NK-92 (cell line): ENCODE measurements at regions not wholly inside any gene's neighbourhood (a gene's known extent, or its start where the extent isn't known, plus 50 kb on each side); places are given as distances from the start of the nearest gene placed in this dataset.

Source experiments
- DNase-seq: peaks from one replicate; lab custom pipeline; 2025; ENCODE audit not compliant: unreplicated experiment; lab: John Stamatoyannopoulos, UW

GRCh38 chr7:25852211-25852938 is 299.6 kb upstream of the NFE2L3 start:
- no peak for DNase-seq

GRCh38 chr7:25852939-25853271 is 299.1 kb upstream of the NFE2L3 start:
- DNase-seq = no peak

- DNase-seq = no peak
These were observed 298.7 kb upstream of the NFE2L3 start for GRCh38 chr7:25853314-25853713.

- DNase-seq = no peak
These were observed 297.9 kb upstream of the NFE2L3 start for GRCh38 chr7:25854059-25854458.

DNA sequence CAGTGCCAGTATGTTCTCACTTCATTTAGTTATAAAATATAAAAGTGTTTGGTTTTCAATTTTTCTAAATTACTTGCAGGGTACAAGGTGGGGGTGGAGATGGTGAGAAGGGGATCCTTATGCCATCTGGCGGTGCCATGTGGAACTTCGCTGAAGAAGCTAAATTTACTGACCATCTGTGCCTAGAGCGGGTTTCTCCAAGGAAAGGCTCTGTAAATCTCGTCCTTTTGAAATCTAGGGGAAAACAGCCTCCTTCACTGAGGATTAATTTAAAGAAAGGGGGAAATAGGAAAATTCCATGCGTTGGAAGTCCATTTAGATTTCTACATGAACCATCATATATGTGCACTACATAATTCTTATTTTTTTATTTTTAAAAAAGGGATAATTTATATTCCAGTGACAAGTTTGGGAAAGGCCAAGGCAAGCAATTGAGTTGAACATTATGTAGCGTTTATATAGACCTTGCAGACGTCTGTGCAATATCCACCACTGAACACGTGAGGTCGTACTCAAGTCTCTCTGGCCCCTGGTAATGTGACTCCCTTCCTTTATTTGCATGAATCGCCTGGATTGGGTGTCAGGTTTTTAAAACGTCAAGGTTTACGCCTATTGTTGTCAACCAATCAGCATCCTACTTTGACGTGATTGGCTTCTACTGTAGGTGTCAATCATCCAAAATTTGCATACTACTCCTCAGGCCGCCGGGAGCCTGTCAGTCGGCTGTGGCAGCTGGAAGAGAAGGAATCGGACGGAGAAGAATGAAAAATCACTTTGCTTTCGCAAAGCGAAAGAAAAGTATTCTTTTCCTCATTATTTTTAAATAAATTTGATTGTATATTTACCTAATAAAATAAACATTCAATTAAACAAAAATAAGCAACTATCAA is 297.1 kb upstream of the NFE2L3 start:
- no peak for DNase-seq

- DNase-seq = no peak
These were observed 295.9 kb upstream of the NFE2L3 start for GRCh38 chr7:25855854-25856782.

- DNase-seq = no peak
These were observed 294.5 kb upstream of the NFE2L3 start for GRCh38 chr7:25857376-25858067.

DNA sequence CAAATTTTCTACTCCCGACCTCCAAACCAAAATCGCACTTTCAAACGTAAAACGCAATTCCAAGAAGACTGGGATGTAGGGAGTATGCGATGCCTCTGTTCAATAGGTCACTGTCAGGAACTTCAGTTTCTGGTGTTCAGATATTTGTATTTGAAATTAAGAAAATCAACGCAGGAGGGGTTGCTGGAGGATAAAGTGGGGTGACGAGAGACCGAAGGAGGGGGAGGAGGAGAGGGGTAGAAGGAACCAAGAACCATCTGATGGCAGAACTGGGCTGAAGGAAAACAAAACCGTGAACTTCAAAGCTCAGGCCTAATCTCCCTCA is 293.8 kb upstream of the NFE2L3 start:
- DNase-seq = no peak

- DNase-seq = no peak
These were observed 293.2 kb upstream of the NFE2L3 start for GRCh38 chr7:25858525-25859411.

GRCh38 chr7:25859412-25860274 is 292.4 kb upstream of the NFE2L3 start:
- no peak for DNase-seq

DNA sequence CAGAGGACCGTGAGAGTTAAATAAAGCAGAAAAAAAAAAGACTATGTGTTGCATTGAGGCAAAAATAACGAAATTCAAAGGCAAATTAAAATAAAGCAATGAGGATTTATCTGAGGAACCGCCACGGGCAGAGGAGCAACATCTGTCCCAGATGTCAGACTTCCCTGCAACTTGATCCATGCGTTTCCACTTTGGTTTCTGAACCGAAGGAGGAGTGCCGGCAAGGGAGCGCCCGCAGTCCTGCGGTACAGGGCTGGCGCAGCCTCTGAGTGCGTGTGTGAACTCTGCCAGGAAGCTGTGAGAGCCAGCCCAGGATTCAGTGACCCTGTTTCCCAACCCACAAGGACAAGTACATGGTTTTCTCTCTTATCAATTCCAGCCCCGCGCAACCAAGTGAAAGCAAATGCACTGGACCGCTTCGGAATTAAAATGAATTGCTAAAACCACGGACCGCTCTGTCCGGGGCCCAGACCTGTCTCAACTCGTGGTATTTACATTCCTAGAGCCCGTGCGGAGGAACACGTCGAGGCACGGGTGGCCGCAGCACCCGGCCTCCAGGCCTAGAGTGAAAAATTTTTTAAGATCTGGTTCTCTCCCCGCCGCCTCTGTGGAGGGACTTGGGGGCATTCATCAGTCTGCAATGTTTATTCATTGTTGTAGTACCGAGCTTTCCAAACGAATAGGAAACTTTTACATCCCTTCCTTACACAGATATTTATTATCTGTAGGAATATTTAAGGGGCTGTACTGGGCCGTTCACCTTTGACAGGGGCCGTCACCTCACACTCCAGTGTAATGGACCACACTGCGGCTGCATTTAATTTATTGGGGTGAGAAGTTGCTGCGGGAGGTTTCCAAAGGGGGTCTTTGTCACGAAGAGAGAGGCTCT is 291.5 kb upstream of the NFE2L3 start:
- no peak for DNase-seq

DNA sequence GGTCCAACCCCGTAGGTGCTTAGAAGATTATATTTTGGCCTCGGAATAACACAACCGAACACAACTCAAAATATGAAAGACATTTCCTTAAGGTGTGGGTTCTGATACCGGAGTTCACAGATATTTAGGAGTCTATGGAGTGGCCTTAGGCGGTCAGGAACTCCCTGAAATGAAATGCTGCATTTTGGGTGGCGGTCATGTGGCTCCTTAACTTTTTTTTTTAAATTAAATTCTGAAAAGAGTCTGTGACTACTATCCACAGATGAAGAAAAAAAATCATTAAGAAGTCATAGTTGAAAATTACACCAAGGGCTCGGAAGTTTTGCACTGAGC is 290.9 kb upstream of the NFE2L3 start:
- no peak for DNase-seq

DNA sequence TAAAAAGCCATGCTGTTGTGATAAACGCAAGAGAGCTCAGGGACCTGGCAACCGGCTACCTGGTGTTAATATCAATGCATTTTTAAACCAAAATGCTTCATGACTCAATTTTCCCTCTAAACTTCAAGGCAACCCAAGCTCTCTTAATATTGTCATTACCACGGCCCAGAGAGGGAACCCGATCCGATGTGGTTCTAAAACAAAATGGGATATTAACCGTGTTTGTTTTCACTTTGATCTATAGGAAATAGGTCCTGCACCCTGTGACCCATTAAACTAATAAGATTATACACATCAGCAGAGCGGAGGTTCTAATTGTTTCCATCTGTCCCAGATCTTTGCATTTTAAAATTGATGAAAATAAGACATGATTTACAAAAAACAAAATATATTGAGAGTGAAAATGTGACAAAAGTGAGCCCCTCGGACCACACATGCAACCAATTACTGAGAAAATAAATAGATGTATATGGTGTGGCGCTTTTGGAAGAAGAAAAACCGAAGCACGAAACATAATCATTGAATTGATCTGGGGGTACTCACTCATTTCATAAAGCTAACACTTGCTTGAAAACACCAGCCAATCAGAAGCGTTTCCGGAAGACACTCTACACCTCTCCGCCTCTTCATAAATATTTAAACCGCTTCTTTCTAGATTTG is 290.3 kb upstream of the NFE2L3 start:
- no peak for DNase-seq

DNA sequence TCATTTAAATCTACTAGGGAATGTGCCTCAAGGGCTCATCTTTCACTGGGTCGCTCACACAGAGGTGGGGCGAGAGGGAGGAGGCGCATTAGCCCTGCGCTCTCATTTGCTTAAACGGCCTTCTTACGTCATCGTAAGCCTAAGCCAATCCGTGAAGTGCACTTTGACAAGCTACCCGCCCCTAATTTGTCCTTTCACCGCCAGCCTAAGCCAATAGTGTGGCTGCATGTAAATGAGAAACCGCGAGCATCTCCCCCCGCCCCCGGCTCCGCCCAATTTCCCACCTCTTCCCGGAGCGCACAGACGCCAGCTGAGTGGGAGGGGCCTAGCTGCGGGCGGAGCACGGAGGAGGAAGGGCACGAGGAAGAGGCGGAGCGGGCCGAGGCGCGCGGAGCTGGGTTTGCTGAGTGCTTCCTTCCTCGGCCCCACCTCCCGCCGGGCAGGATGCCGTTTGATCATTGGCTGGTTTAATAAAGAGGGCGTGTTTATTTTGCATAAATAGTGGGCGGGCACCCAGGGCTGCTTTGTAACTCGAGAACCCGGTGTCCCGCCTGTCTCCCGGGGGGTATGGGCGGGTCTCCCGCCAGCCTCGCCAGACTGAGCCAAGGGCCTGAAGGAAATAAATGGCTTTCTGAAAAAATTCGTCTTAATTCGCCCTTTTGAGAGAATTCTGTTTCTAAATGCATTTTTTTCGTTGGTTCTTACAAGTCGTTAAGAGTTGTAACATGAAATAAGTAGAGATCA is 289.6 kb upstream of the NFE2L3 start:
- DNase-seq = no peak

DNA sequence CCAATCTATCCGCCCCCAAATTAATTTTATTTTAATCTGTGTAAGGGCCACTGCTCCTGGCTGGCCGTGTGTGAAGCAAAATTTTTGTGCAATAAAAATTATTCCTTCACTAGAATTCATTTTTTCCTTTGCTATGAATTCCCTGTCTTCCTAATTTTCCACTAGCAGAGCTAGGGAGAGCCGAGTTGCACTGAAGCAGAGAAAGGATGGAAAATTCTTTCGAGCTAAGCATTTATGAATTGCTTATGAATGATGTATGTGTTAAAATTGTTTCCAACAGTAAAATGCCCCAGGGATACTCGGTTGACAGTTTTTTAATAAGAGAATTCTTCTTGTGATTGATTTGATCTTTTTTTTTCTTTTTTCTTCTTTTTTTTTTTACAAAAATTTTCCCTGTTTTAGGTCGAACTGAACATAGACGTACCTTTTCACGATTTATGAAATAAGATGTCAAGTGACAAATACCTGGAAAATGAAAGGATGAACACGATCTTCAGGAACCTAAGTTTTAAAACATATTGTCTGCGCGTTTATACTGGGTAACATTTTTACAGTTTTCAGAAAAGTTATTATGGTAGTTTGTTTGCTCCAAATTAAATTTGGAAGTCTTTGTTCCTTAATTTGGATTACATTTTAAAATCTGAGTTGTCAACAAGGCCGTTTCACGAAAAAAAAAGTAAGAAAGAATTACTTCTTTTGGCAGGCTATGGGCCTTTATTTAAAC is 288.8 kb upstream of the NFE2L3 start:
- DNase-seq = no peak

GRCh38 chr7:25863729-25864110 is 288.3 kb upstream of the NFE2L3 start:
- no peak for DNase-seq
